ENCODE measurements at regions not wholly inside any gene's neighbourhood (a gene's known extent, or its start where the extent isn't known, plus 50 kb on each side); places are given as distances from the start of the nearest gene placed in this dataset.
A peak's percentile ranks its signal among the peaks of the same experiment; 100 is the strongest.

DNA sequence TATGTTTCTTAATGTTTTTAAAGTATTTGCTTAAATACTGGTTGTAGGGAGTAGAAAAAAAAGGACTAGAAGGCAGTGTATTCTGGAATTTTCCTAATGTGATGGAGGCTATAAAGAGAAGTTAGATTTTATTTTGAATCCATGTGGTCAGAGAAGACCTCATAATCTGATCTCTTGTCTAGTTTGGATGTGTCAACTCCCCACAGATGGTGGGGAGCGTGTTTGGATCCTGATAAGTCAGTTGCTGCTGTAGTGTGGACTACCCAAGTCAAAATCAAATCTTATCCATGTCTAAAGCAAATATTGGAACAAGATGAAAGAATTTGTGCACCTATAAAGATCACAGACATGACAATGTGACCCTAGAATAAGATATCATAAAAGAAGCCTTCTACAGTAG is 918.0 kb downstream of the LTN1 start:
- Histone ChIP-seq H3K9me3 (ENCODE audit: control insufficient read depth, low read length) (no peaks in the 10 kb centered on the region), H3K36me3 (ENCODE audit: control insufficient read depth in 1 of 2, insufficient read depth in 2 of 2, low read depth in 1 of 2, low read length in 2 of 2) (no peaks in the 10 kb centered on the region), H2BK5ac (ENCODE audit: low read depth, low read length, poor library complexity, severe bottlenecking) (no peak overlapping the region), H4K91ac (ENCODE audit: low read length) (no peak overlapping the region), H3K23ac (ENCODE audit: low read length in 2 of 2) (no peak overlapping the region), H3K4ac (ENCODE audit: low read depth in 1 of 2, low read length in 2 of 2) (no peak overlapping the region), H3K4me2 (ENCODE audit: low read length, poor library complexity, severe bottlenecking) (no peak overlapping the region), H3K27me3 (ENCODE audit: control insufficient read depth in 1 of 2, insufficient read depth in 1 of 2, low read length in 2 of 2) (no peaks in the 10 kb centered on the region), H3K79me1 (replicated peaks; ENCODE audit: low read length, poor library complexity, severe bottlenecking) (no peaks in the 10 kb centered on the region), H3K18ac (ENCODE audit: low read depth in 1 of 2, low read length in 2 of 2) (no peak overlapping the region), H3K9ac (ENCODE audit: low read length) (no peak overlapping the region), H2AFZ (ENCODE audit: low read depth, low read length) (no peak overlapping the region), H4K8ac (ENCODE audit: low read length) (no peak overlapping the region), H3K14ac (ENCODE audit: low read length in 2 of 2) (no peak overlapping the region), H3K4me1 (ENCODE audit: control insufficient read depth, insufficient read depth, low read depth, low read length) (no peaks in the 10 kb centered on the region), H2AK5ac (ENCODE audit: low read length, severe bottlenecking) (no peak overlapping the region), H2BK15ac (ENCODE audit: low read depth, poor library complexity, severe bottlenecking) (no peak overlapping the region), H3K4me3 (ENCODE audit: insufficient read depth in 1 of 2, low read depth in 1 of 2, low read length in 2 of 2) (no peak overlapping the region), H2BK12ac (ENCODE audit: low read length in 2 of 2) (no peak overlapping the region), H3K27ac (ENCODE audit: low read length, poor library complexity, severe bottlenecking) (no peak overlapping the region), H2BK120ac (ENCODE audit: low read depth, low read length) (no peak overlapping the region)
- no peak for DNase-seq
- no CpG with 5 or more reads among the region's 1 CpG for WGBS

DNA sequence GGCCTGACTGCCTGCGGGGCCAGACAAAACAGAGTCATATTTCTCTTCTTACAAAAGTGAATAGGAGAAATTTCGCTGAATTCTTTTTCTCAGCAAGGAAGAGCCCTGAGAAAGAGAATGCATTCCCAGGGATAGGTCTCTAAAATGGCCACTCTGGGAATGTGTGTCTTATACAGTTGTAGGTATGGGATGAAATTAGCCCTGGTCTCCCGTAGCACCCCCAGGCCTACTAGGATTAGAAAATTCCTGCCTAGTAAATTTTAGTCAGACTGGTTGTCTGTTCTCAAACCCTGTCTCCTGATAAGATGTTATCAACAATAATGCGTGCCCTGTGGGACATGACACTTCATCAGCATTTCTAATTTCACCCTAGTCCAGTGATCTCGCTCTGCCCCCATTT is 920.1 kb downstream of the LTN1 start:
- H3K27ac ChIP-seq (ENCODE audit: low read length, poor library complexity, severe bottlenecking), result no peak overlapping the region
- DNase-seq, result no peak
- no peak overlapping the region for H2BK12ac ChIP-seq (ENCODE audit: low read length in 2 of 2)
- H4K8ac ChIP-seq (ENCODE audit: low read length), result no peak overlapping the region
- H2AFZ ChIP-seq (ENCODE audit: low read depth, low read length), result no peak overlapping the region
- H2BK15ac ChIP-seq (ENCODE audit: low read depth, poor library complexity, severe bottlenecking), result no peak overlapping the region
- H3K79me1 ChIP-seq (replicated peaks; ENCODE audit: low read length, poor library complexity, severe bottlenecking), result no peaks in the 10 kb centered on the region
- no peaks in the 10 kb centered on the region for H3K36me3 ChIP-seq (ENCODE audit: control insufficient read depth in 1 of 2, insufficient read depth in 2 of 2, low read depth in 1 of 2, low read length in 2 of 2)
- no peak overlapping the region for H3K9ac ChIP-seq (ENCODE audit: low read length)
- no peaks in the 10 kb centered on the region for H3K9me3 ChIP-seq (ENCODE audit: control insufficient read depth, low read length)
- no peaks in the 10 kb centered on the region for H3K27me3 ChIP-seq (ENCODE audit: control insufficient read depth in 1 of 2, insufficient read depth in 1 of 2, low read length in 2 of 2)
- H2AK5ac ChIP-seq (ENCODE audit: low read length, severe bottlenecking), result no peak overlapping the region
- H2BK120ac ChIP-seq (ENCODE audit: low read depth, low read length), result no peak overlapping the region
- no peak overlapping the region for H3K18ac ChIP-seq (ENCODE audit: low read depth in 1 of 2, low read length in 2 of 2)
- 95% methylated on average over 4 of the region's 5 CpGs for WGBS
- no peak overlapping the region for H4K91ac ChIP-seq (ENCODE audit: low read length)
- H3K4me3 ChIP-seq (ENCODE audit: insufficient read depth in 1 of 2, low read depth in 1 of 2, low read length in 2 of 2), result no peak overlapping the region
- H2BK5ac ChIP-seq (ENCODE audit: low read depth, low read length, poor library complexity, severe bottlenecking), result no peak overlapping the region
- H3K14ac ChIP-seq (ENCODE audit: low read length in 2 of 2), result no peak overlapping the region
- H3K4me2 ChIP-seq (ENCODE audit: low read length, poor library complexity, severe bottlenecking), result no peak overlapping the region
- no peak overlapping the region for H3K23ac ChIP-seq (ENCODE audit: low read length in 2 of 2)
- H3K4me1 ChIP-seq (ENCODE audit: control insufficient read depth, insufficient read depth, low read depth, low read length), result peaks cover 2% of the 10 kb centered on the region
- H3K4ac ChIP-seq (ENCODE audit: low read depth in 1 of 2, low read length in 2 of 2), result no peak overlapping the region

DNA sequence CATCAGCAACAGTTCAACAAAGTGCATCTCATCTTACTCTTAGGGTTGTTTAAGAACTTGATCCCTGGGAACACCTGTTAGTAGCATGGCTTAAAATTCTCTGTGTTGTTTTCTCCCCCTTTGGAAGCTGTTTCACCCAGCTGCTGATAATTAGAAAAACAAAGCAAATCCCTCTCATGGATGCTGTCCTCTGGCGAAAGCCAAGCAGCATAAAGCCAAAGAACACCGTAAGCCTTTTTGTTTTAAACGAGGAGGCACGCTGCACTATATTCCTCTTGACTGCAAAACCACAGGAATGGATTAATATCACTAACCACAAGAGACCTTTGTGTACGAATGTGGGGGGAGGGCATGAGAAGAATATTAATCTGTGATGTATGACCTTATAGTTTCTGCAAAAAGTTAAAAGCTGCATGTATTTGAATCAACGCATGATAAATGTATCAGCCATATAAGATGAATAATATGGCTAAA is 923.2 kb downstream of the LTN1 start:
- peak; percentile 31 for DNase-seq
- H3K4ac ChIP-seq (ENCODE audit: low read depth in 1 of 2, low read length in 2 of 2), result no peak overlapping the region
- H3K18ac ChIP-seq (ENCODE audit: low read depth in 1 of 2, low read length in 2 of 2), result no peak overlapping the region
- no peaks in the 10 kb centered on the region for H3K36me3 ChIP-seq (ENCODE audit: control insufficient read depth in 1 of 2, insufficient read depth in 2 of 2, low read depth in 1 of 2, low read length in 2 of 2)
- H2AFZ ChIP-seq (ENCODE audit: low read depth, low read length), result no peak overlapping the region
- no peak overlapping the region for H2BK5ac ChIP-seq (ENCODE audit: low read depth, low read length, poor library complexity, severe bottlenecking)
- no peak overlapping the region for H3K4me2 ChIP-seq (ENCODE audit: low read length, poor library complexity, severe bottlenecking)
- H2AK5ac ChIP-seq (ENCODE audit: low read length, severe bottlenecking), result no peak overlapping the region
- no peaks in the 10 kb centered on the region for H3K9me3 ChIP-seq (ENCODE audit: control insufficient read depth, low read length)
- H3K4me1 ChIP-seq (ENCODE audit: control insufficient read depth, insufficient read depth, low read depth, low read length), result peaks cover 2% of the 10 kb centered on the region
- no peak overlapping the region for H3K23ac ChIP-seq (ENCODE audit: low read length in 2 of 2)
- H3K79me1 ChIP-seq (replicated peaks; ENCODE audit: low read length, poor library complexity, severe bottlenecking), result no peaks in the 10 kb centered on the region
- H3K9ac ChIP-seq (ENCODE audit: low read length), result no peak overlapping the region
- no peak overlapping the region for H4K91ac ChIP-seq (ENCODE audit: low read length)
- H3K14ac ChIP-seq (ENCODE audit: low read length in 2 of 2), result no peak overlapping the region
- no peak overlapping the region for H2BK15ac ChIP-seq (ENCODE audit: low read depth, poor library complexity, severe bottlenecking)
- H3K4me3 ChIP-seq (ENCODE audit: insufficient read depth in 1 of 2, low read depth in 1 of 2, low read length in 2 of 2), result peak overlapping the region in 1 of 2 experiments; percentile 9
- no peak overlapping the region for H4K8ac ChIP-seq (ENCODE audit: low read length)
- H2BK120ac ChIP-seq (ENCODE audit: low read depth, low read length), result no peak overlapping the region
- WGBS, result 59% methylated on average over 4 of the region's 6 CpGs
- H3K27ac ChIP-seq (ENCODE audit: low read length, poor library complexity, severe bottlenecking), result no peak overlapping the region
- H2BK12ac ChIP-seq (ENCODE audit: low read length in 2 of 2), result no peak overlapping the region
- H3K27me3 ChIP-seq (ENCODE audit: control insufficient read depth in 1 of 2, insufficient read depth in 1 of 2, low read length in 2 of 2), result no peaks in the 10 kb centered on the region

DNA sequence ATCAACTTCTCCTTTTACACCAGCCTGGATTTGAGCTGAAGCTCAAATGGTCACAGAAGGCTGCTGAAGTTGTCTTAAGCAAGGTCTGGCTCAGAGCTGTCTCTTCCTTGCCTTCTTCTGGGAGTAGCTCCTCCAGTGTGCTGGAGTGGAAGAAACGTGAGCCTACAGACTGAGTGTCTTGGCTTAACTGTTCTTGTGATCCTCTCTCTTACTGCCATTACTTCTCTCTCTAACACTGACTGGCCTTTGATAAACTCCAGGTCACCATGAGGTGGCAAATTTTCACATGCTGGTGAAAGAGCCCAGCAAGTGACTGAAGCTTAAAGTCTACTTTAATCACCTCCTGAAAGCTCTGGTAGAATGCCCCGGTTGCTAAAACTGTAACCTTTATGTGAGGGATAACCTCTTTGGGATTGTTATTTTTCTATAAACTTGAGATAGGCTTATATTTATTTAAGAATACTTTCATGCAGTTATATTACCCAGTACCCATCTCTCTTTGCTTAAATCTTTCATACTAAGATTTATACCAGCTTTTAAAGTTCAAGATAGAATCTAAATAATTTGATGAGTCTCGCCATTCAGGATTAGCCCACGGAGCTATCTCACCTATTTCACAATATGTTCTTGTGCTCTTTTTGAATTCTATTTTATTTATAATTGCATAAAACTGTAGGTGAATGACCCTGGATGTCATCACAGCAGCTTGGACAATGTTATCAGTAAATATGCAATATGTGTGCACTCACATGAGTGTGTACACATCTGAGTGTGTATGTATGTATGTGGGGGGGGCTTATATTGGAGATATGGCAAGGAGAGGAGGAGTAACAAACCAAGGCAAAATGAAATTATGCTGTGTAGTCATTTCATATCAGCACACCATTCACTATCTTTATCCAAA is 924.0 kb downstream of the LTN1 start:
- H3K18ac ChIP-seq (ENCODE audit: low read depth in 1 of 2, low read length in 2 of 2), result no peak overlapping the region

More for the DNA sequence above, 924.0 kb downstream of the LTN1 start:
- Histone ChIP-seq H4K91ac (ENCODE audit: low read length) (no peak overlapping the region), H3K27me3 (ENCODE audit: control insufficient read depth in 1 of 2, insufficient read depth in 1 of 2, low read length in 2 of 2) (no peaks in the 10 kb centered on the region), H3K4me1 (ENCODE audit: control insufficient read depth, insufficient read depth, low read depth, low read length) (peaks cover 2% of the 10 kb centered on the region), H3K9ac (ENCODE audit: low read length) (no peak overlapping the region), H3K79me1 (replicated peaks; ENCODE audit: low read length, poor library complexity, severe bottlenecking) (no peaks in the 10 kb centered on the region), H3K4me2 (ENCODE audit: low read length, poor library complexity, severe bottlenecking) (no peak overlapping the region), H2BK5ac (ENCODE audit: low read depth, low read length, poor library complexity, severe bottlenecking) (no peak overlapping the region), H3K23ac (ENCODE audit: low read length in 2 of 2) (no peak overlapping the region), H2AFZ (ENCODE audit: low read depth, low read length) (no peak overlapping the region), H4K8ac (ENCODE audit: low read length) (no peak overlapping the region), H3K27ac (ENCODE audit: low read length, poor library complexity, severe bottlenecking) (no peak overlapping the region), H2BK120ac (ENCODE audit: low read depth, low read length) (no peak overlapping the region), H2AK5ac (ENCODE audit: low read length, severe bottlenecking) (no peak overlapping the region), H3K9me3 (ENCODE audit: control insufficient read depth, low read length) (no peaks in the 10 kb centered on the region), H2BK12ac (ENCODE audit: low read length in 2 of 2) (peak overlapping the region in 1 of 2 experiments; percentile 18), H3K36me3 (ENCODE audit: control insufficient read depth in 1 of 2, insufficient read depth in 2 of 2, low read depth in 1 of 2, low read length in 2 of 2) (no peaks in the 10 kb centered on the region), H3K4ac (ENCODE audit: low read depth in 1 of 2, low read length in 2 of 2) (no peak overlapping the region), H2BK15ac (ENCODE audit: low read depth, poor library complexity, severe bottlenecking) (no peak overlapping the region), H3K4me3 (ENCODE audit: insufficient read depth in 1 of 2, low read depth in 1 of 2, low read length in 2 of 2) (no peak overlapping the region), H3K14ac (ENCODE audit: low read length in 2 of 2) (no peak overlapping the region)
- 50% methylated on average over 1 of the region's 4 CpGs for WGBS
- no peak for DNase-seq
